Epithelial cell of prostate (primary cell): ENCODE measurements at regions not wholly inside any gene's neighbourhood (a gene's known extent, or its start where the extent isn't known, plus 50 kb on each side); places are given as distances from the start of the nearest gene placed in this dataset.
"Not testable (repeated sequence)": the region's sequence is repeated elsewhere in the genome, so short reads cannot be mapped to it uniquely, and the experiment has no call there.

Experiments
- DNase-seq: peaks from one replicate; pipeline ENCODE4 v3.0.0-alpha.2; 2011; ENCODE audit warnings: low read depth, low spot score
- H3K27ac ChIP-seq: fragments of 450-650 bp; 2 replicates; pipeline ENCODE4 v1.5.1; 2017; ENCODE audit warnings: mild to moderate bottlenecking

GRCh38 chr7:97372882-97373281, 255.4 kb downstream of the SDHAF3 start:
- DNase-seq: no peak
- H3K27ac ChIP-seq: no peak overlapping the region

GRCh38 chr7:97373736-97374135, 256.2 kb downstream of the SDHAF3 start:
- DNase-seq: no peak
- no peak overlapping the region for H3K27ac ChIP-seq

GRCh38 chr7:97377713-97378112, 260.2 kb downstream of the SDHAF3 start:
- no peak for DNase-seq
- H3K27ac ChIP-seq: no peak overlapping the region

- H3K27ac ChIP-seq: no peak overlapping the region
- DNase-seq: no peak
Observed at GRCh38 chr7:97381815-97382554, 264.5 kb downstream of the SDHAF3 start.

- H3K27ac ChIP-seq: no peak overlapping the region
- DNase-seq: no peak
Observed at GRCh38 chr7:97390052-97390451, 272.6 kb downstream of the SDHAF3 start.

GRCh38 chr7:97390915-97391593, 273.6 kb downstream of the SDHAF3 start:
- H3K27ac ChIP-seq: no peak overlapping the region
- DNase-seq: no peak

- no peak overlapping the region for H3K27ac ChIP-seq
- DNase-seq: no peak
Observed at GRCh38 chr7:97401398-97401797, 283.9 kb downstream of the SDHAF3 start.

- H3K27ac ChIP-seq: no peak overlapping the region
- DNase-seq: no peak
Observed at GRCh38 chr7:97405835-97406234, 288.3 kb downstream of the SDHAF3 start.

GRCh38 chr7:97407106-97407505, 289.6 kb downstream of the SDHAF3 start:
- DNase-seq: no peak
- no peak overlapping the region for H3K27ac ChIP-seq

- no peak for DNase-seq
- no peak overlapping the region for H3K27ac ChIP-seq
Observed at GRCh38 chr7:97409346-97409745, 291.8 kb downstream of the SDHAF3 start.

GRCh38 chr7:97418312-97418711, 300.8 kb downstream of the SDHAF3 start:
- DNase-seq: no peak
- no peak overlapping the region for H3K27ac ChIP-seq

- no peak overlapping the region for H3K27ac ChIP-seq
Observed at GRCh38 chr7:97419898-97420297, 302.4 kb downstream of the SDHAF3 start.

GRCh38 chr7:97421307-97421930, 303.9 kb downstream of the SDHAF3 start:
- DNase-seq: no peak
- no peak overlapping the region for H3K27ac ChIP-seq

More at GRCh38 chr7:97419898-97420297, 302.4 kb downstream of the SDHAF3 start:
- no peak for DNase-seq

GRCh38 chr7:97422046-97422445, 304.5 kb downstream of the SDHAF3 start:
- DNase-seq: no peak
- no peak overlapping the region for H3K27ac ChIP-seq

- no peak for DNase-seq
- no peak overlapping the region for H3K27ac ChIP-seq
Observed at GRCh38 chr7:97430006-97430405, 301.9 kb upstream of the TAC1 start.

- no peak for DNase-seq
- no peak overlapping the region for H3K27ac ChIP-seq
Observed at GRCh38 chr7:97439637-97440214, 292.2 kb upstream of the TAC1 start.

GRCh38 chr7:97446361-97446760, 285.5 kb upstream of the TAC1 start:
- H3K27ac ChIP-seq: no peak overlapping the region
- DNase-seq: no peak

- H3K27ac ChIP-seq, DNase-seq: not testable (repeated sequence)
Observed at GRCh38 chr7:97449448-97449847, 282.4 kb upstream of the TAC1 start.

GRCh38 chr7:97450516-97450915, 281.4 kb upstream of the TAC1 start:
- H3K27ac ChIP-seq: no peak overlapping the region
- DNase-seq: no peak

GRCh38 chr7:97454636-97455035, 277.2 kb upstream of the TAC1 start:
- DNase-seq: no peak
- no peak overlapping the region for H3K27ac ChIP-seq

GRCh38 chr7:97457054-97457453, 274.8 kb upstream of the TAC1 start:
- no peak for DNase-seq
- H3K27ac ChIP-seq: no peak overlapping the region
